ENCODE measurements at regions not wholly inside any gene's neighbourhood (a gene's known extent, or its start where the extent isn't known, plus 50 kb on each side); places are given as distances from the start of the nearest gene placed in this dataset.

GRCh38 chr1:79875187-79875586 is 868.7 kb upstream of the ADGRL4 start:
- Histone ChIP-seq H3K4me1 (ENCODE audit: insufficient read depth, low read length, poor library complexity, severe bottlenecking) (no peaks in the 10 kb centered on the region), H3K9me2 (ENCODE audit: insufficient read depth, low read length) (no peaks in the 10 kb centered on the region), H3K4me2 (ENCODE audit: low read length) (no peak overlapping the region), H4K20me1 (ENCODE audit: insufficient read depth, low read length) (no peaks in the 10 kb centered on the region), H3K79me2 (ENCODE audit: insufficient read depth, low read depth, low read length) (no peaks in the 10 kb centered on the region), H3K9me3 (ENCODE audit: low read length) (no peaks in the 10 kb centered on the region), H3K36me3 (ENCODE audit: insufficient read depth, low read length) (no peaks in the 10 kb centered on the region), H3K4me3 (ENCODE audit: low read depth, low read length, poor library complexity, severe bottlenecking) (no peak overlapping the region), H3K27ac (ENCODE audit: low read depth, low read length, poor library complexity, severe bottlenecking) (no peak overlapping the region), H2AFZ (ENCODE audit: low read length) (no peak overlapping the region)
- no TSS peak for BruUV-seq (replicated peaks)
- CTCF ChIA-PET (ENCODE audit: unreplicated experiment), result no interaction called here
- DNase-seq (ENCODE audit: low spot score), result no peak
- TF ChIP-seq EZH2phosphoT487 (IDR thresholded peaks at IDR 0.05; ENCODE audit: borderline replicate concordance, low read depth, low read length), result no peak
- TF ChIP-seq CTCF (conservative IDR thresholded peaks at IDR 0.05; ENCODE audit: low read length), result no peak
- intact Hi-C loops (cut with micrococcal nuclease; ENCODE audit: unreplicated experiment), result no loop called here
- POLR2A ChIA-PET, result no interaction called here

- no peak overlapping the region for H3K4me3 ChIP-seq (ENCODE audit: low read depth, low read length, poor library complexity, severe bottlenecking)
- no peaks in the 10 kb centered on the region for H3K9me3 ChIP-seq (ENCODE audit: low read length)
- ChIA-PET POLR2A (no interaction called here), CTCF (ENCODE audit: unreplicated experiment) (no interaction called here)
- H3K27ac ChIP-seq (ENCODE audit: low read depth, low read length, poor library complexity, severe bottlenecking), result no peak overlapping the region
- H4K20me1 ChIP-seq (ENCODE audit: insufficient read depth, low read length), result no peaks in the 10 kb centered on the region
- intact Hi-C loops (cut with micrococcal nuclease; ENCODE audit: unreplicated experiment), result no loop called here
- TF ChIP-seq EZH2phosphoT487 (IDR thresholded peaks at IDR 0.05; ENCODE audit: borderline replicate concordance, low read depth, low read length), result no peak
- no peak for TF ChIP-seq CTCF (conservative IDR thresholded peaks at IDR 0.05; ENCODE audit: low read length)
- H3K4me1 ChIP-seq (ENCODE audit: insufficient read depth, low read length, poor library complexity, severe bottlenecking), result no peaks in the 10 kb centered on the region
- no TSS peak for BruUV-seq (replicated peaks)
- H3K36me3 ChIP-seq (ENCODE audit: insufficient read depth, low read length), result no peaks in the 10 kb centered on the region
- no peaks in the 10 kb centered on the region for H3K9me2 ChIP-seq (ENCODE audit: insufficient read depth, low read length)
- no peak overlapping the region for H3K4me2 ChIP-seq (ENCODE audit: low read length)
- DNase-seq (ENCODE audit: low spot score), result no peak
- H2AFZ ChIP-seq (ENCODE audit: low read length), result no peak overlapping the region
- H3K79me2 ChIP-seq (ENCODE audit: insufficient read depth, low read depth, low read length), result no peaks in the 10 kb centered on the region
Observed at GRCh38 chr1:79874289-79874688, 867.8 kb upstream of the ADGRL4 start.

GRCh38 chr1:79859212-79859948 is 852.9 kb upstream of the ADGRL4 start:
- H3K9me2 ChIP-seq (ENCODE audit: insufficient read depth, low read length), result no peaks in the 10 kb centered on the region
- H3K4me1 ChIP-seq (ENCODE audit: insufficient read depth, low read length, poor library complexity, severe bottlenecking), result no peaks in the 10 kb centered on the region
- TF ChIP-seq EZH2phosphoT487 (IDR thresholded peaks at IDR 0.05; ENCODE audit: borderline replicate concordance, low read depth, low read length) (no peak), CTCF (conservative IDR thresholded peaks at IDR 0.05; ENCODE audit: low read length) (no peak)
- no peaks in the 10 kb centered on the region for H3K79me2 ChIP-seq (ENCODE audit: insufficient read depth, low read depth, low read length)
- H3K27ac ChIP-seq (ENCODE audit: low read depth, low read length, poor library complexity, severe bottlenecking), result no peak overlapping the region
- no peak overlapping the region for H2AFZ ChIP-seq (ENCODE audit: low read length)
- H4K20me1 ChIP-seq (ENCODE audit: insufficient read depth, low read length), result no peaks in the 10 kb centered on the region
- intact Hi-C loops (cut with micrococcal nuclease; ENCODE audit: unreplicated experiment), result no loop called here
- no peak overlapping the region for H3K4me3 ChIP-seq (ENCODE audit: low read depth, low read length, poor library complexity, severe bottlenecking)
- CTCF ChIA-PET (ENCODE audit: unreplicated experiment), result no interaction called here
- POLR2A ChIA-PET, result interaction anchor here (0.7 kb wide), 1 partner anchor 260 kb away, joined by 3 read pairs; no protein-coding TSS in a partner anchor
- no peak for DNase-seq (ENCODE audit: low spot score)
- no TSS peak for BruUV-seq (replicated peaks)
- no peaks in the 10 kb centered on the region for H3K36me3 ChIP-seq (ENCODE audit: insufficient read depth, low read length)
- no peak overlapping the region for H3K4me2 ChIP-seq (ENCODE audit: low read length)
- H3K9me3 ChIP-seq (ENCODE audit: low read length), result no peaks in the 10 kb centered on the region
